COR-L47 (cell line): ENCODE measurements at regions not wholly inside any gene's neighbourhood (a gene's known extent, or its start where the extent isn't known, plus 50 kb on each side); places are given as distances from the start of the nearest gene placed in this dataset.

Source experiments
- DNase-seq: peaks from one replicate; lab custom pipeline; 2025; lab: John Stamatoyannopoulos, UW

- no peak for DNase-seq
Observed at GRCh38 chr1:219401724-219402625, 210.9 kb downstream of the ZC3H11B start.

GRCh38 chr1:219399446-219399845, 213.5 kb downstream of the ZC3H11B start:
- no peak for DNase-seq

- no peak for DNase-seq
Observed at GRCh38 chr1:219398815-219399396, 214.0 kb downstream of the ZC3H11B start.

GRCh38 chr1:219397511-219397910, 215.4 kb downstream of the ZC3H11B start:
- DNase-seq = no peak

GRCh38 chr1:219391297-219391696, 217.6 kb downstream of the LYPLAL1 start:
- no peak for DNase-seq

GRCh38 chr1:219387211-219387610, 213.5 kb downstream of the LYPLAL1 start:
- peak; percentile 62 for DNase-seq

GRCh38 chr1:219385787-219386427, 212.2 kb downstream of the LYPLAL1 start:
- DNase-seq = peak; percentile 75

- no peak for DNase-seq
Observed at GRCh38 chr1:219383281-219383680, 209.6 kb downstream of the LYPLAL1 start.

- no peak for DNase-seq
Observed at GRCh38 chr1:219381396-219381795, 207.7 kb downstream of the LYPLAL1 start.

GRCh38 chr1:219380463-219380862, 206.8 kb downstream of the LYPLAL1 start:
- DNase-seq = no peak

GRCh38 chr1:219379691-219380090, 206.0 kb downstream of the LYPLAL1 start:
- no peak for DNase-seq

GRCh38 chr1:219374636-219375035, 201.0 kb downstream of the LYPLAL1 start:
- DNase-seq = no peak

GRCh38 chr1:219374046-219374566, 200.4 kb downstream of the LYPLAL1 start:
- DNase-seq = no peak

GRCh38 chr1:219373616-219373935, 199.9 kb downstream of the LYPLAL1 start:
- DNase-seq = no peak

- no peak for DNase-seq
Observed at GRCh38 chr1:219372916-219373615, 199.4 kb downstream of the LYPLAL1 start.

- no peak for DNase-seq
Observed at GRCh38 chr1:219371471-219371870, 197.8 kb downstream of the LYPLAL1 start.

GRCh38 chr1:219367496-219367895, 193.8 kb downstream of the LYPLAL1 start:
- peak; percentile 27 for DNase-seq

GRCh38 chr1:219365451-219365850, 191.8 kb downstream of the LYPLAL1 start:
- DNase-seq = no peak

- no peak for DNase-seq
Observed at GRCh38 chr1:219362702-219363101, 189.0 kb downstream of the LYPLAL1 start.

GRCh38 chr1:219359126-219359525, 185.4 kb downstream of the LYPLAL1 start:
- no peak for DNase-seq

GRCh38 chr1:219358080-219358479, 184.4 kb downstream of the LYPLAL1 start:
- DNase-seq = no peak

GRCh38 chr1:219354962-219355361, 181.3 kb downstream of the LYPLAL1 start:
- DNase-seq = no peak
